ENCODE measurements at regions not wholly inside any gene's neighbourhood (a gene's known extent, or its start where the extent isn't known, plus 50 kb on each side); places are given as distances from the start of the nearest gene placed in this dataset.

- H3K9me3 Mint-ChIP-seq (ENCODE audit: insufficient read depth): no peaks in the 10 kb centered on the region
- no peaks in the 10 kb centered on the region for H3K79me2 ChIP-seq (ENCODE audit: control insufficient read depth, insufficient read depth, low read length)
- H3K4me1 Mint-ChIP-seq: no peaks in the 10 kb centered on the region
- H3K9me3 ChIP-seq (ENCODE audit: control extremely low read depth in 1 of 3, control insufficient read depth in 2 of 3, insufficient read depth in 1 of 3, low read length in 2 of 3): no peaks in the 10 kb centered on the region
- H2AFZ ChIP-seq (ENCODE audit: insufficient read depth, low read depth, low read length, poor library complexity, severe bottlenecking): no peak overlapping the region
- no peaks in the 10 kb centered on the region for H4K20me1 ChIP-seq (ENCODE audit: control insufficient read depth, insufficient read depth, low read length, poor library complexity, severe bottlenecking)
- intact Hi-C loops (cut with micrococcal nuclease): no loop called here
- ChIA-PET CTCF (no interaction called here), POLR2A (no interaction called here)
- TF ChIP-seq CTCF (IDR thresholded peaks at IDR 0.05) (no peak), EZH2 (IDR thresholded peaks at IDR 0.05; ENCODE audit: borderline replicate concordance, insufficient read depth, low read depth, low read length, poor library complexity, severe bottlenecking) (no peak)
- H3K27ac Mint-ChIP-seq: no peak overlapping the region
- no peaks in the 10 kb centered on the region for H3K27me3 ChIP-seq (replicated peaks in 1 of 4; ENCODE audit: control extremely low read depth in 1 of 4, control insufficient read depth in 3 of 4, insufficient read depth in 4 of 4, low read length in 3 of 4)
- H3K27me3 Mint-ChIP-seq: peaks cover 3% of the 10 kb centered on the region
- no peak overlapping the region for H3K4me3 ChIP-seq (ENCODE audit: control extremely low read depth in 1 of 5, extremely low read depth in 1 of 5, insufficient read depth in 1 of 5, low read depth in 2 of 5, low read length in 4 of 5)
- ATAC-seq (ENCODE audit: low read depth): no peak
- H3K4me2 ChIP-seq (replicated peaks; ENCODE audit: low read depth, low read length, poor library complexity, severe bottlenecking): no peak overlapping the region
- WGBS (ENCODE audit: insufficient coverage): no CpG with 5 or more reads among the region's 1 CpG
- H3K36me3 ChIP-seq (replicated peaks in 1 of 2; ENCODE audit: control extremely low read depth in 1 of 2, control insufficient read depth in 1 of 2, extremely low read depth in 1 of 2, insufficient read depth in 2 of 2, low read length in 1 of 2): no peaks in the 10 kb centered on the region
- H3K9ac ChIP-seq (ENCODE audit: low read length): no peak overlapping the region
- no peak overlapping the region for H3K27ac ChIP-seq (ENCODE audit: low read length in 2 of 2)
- no peak overlapping the region for H3K4me3 Mint-ChIP-seq
- no peak for DNase-seq
- H3K4me1 ChIP-seq (ENCODE audit: control insufficient read depth in 2 of 2, insufficient read depth in 2 of 2, low read length in 2 of 2): no peaks in the 10 kb centered on the region
Measured at GRCh38 chr2:223439786-223440185, 162.4 kb downstream of the SCG2 start.

DNA sequence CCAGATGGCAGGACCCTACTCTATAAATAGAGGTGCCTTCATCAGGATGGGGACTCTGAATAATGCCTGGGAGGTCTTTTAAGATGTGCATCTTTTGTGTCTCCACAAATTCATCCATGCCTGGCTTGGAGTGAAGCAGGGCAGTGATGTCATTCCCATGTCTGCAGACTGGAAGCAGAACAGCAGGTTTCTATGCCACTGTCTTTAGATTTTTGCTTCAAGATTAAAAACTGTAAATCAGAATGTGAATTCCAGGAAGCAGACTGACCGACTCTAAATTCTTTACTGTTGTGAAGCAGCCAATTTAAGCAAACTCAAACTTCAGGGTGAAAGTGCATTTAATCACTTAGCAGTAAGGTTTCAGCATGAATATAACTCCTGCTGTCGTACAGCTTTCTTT lies 159.3 kb downstream of the SCG2 start:
- no peak overlapping the region for H2AFZ ChIP-seq (ENCODE audit: insufficient read depth, low read depth, low read length, poor library complexity, severe bottlenecking)
- no peak overlapping the region for H3K4me3 Mint-ChIP-seq
- H3K27me3 Mint-ChIP-seq: peaks cover 3% of the 10 kb centered on the region
- no peaks in the 10 kb centered on the region for H3K36me3 ChIP-seq (replicated peaks in 1 of 2; ENCODE audit: control extremely low read depth in 1 of 2, control insufficient read depth in 1 of 2, extremely low read depth in 1 of 2, insufficient read depth in 2 of 2, low read length in 1 of 2)
- H3K4me1 Mint-ChIP-seq: no peaks in the 10 kb centered on the region
- H3K9me3 Mint-ChIP-seq (ENCODE audit: insufficient read depth): no peaks in the 10 kb centered on the region
- DNase-seq: no peak
- WGBS (ENCODE audit: insufficient coverage): 57% methylated on average over 1 of the region's 2 CpGs
- no peaks in the 10 kb centered on the region for H3K27me3 ChIP-seq (replicated peaks in 1 of 4; ENCODE audit: control extremely low read depth in 1 of 4, control insufficient read depth in 3 of 4, insufficient read depth in 4 of 4, low read length in 3 of 4)
- H3K9me3 ChIP-seq (ENCODE audit: control extremely low read depth in 1 of 3, control insufficient read depth in 2 of 3, insufficient read depth in 1 of 3, low read length in 2 of 3): no peaks in the 10 kb centered on the region
- no peak for ATAC-seq (ENCODE audit: low read depth)
- H3K79me2 ChIP-seq (ENCODE audit: control insufficient read depth, insufficient read depth, low read length): no peaks in the 10 kb centered on the region
- H3K4me3 ChIP-seq (ENCODE audit: control extremely low read depth in 1 of 5, extremely low read depth in 1 of 5, insufficient read depth in 1 of 5, low read depth in 2 of 5, low read length in 4 of 5): no peak overlapping the region
- H3K27ac Mint-ChIP-seq: no peak overlapping the region
- ChIA-PET POLR2A (no interaction called here), CTCF (no interaction called here)
- H3K4me1 ChIP-seq (ENCODE audit: control insufficient read depth in 2 of 2, insufficient read depth in 2 of 2, low read length in 2 of 2): no peaks in the 10 kb centered on the region
- H3K9ac ChIP-seq (ENCODE audit: low read length): no peak overlapping the region
- intact Hi-C loops (cut with micrococcal nuclease): no loop called here
- no peaks in the 10 kb centered on the region for H4K20me1 ChIP-seq (ENCODE audit: control insufficient read depth, insufficient read depth, low read length, poor library complexity, severe bottlenecking)
- no peak overlapping the region for H3K27ac ChIP-seq (ENCODE audit: low read length in 2 of 2)
- no peak overlapping the region for H3K4me2 ChIP-seq (replicated peaks; ENCODE audit: low read depth, low read length, poor library complexity, severe bottlenecking)
- TF ChIP-seq CTCF (IDR thresholded peaks at IDR 0.05): no peak
- TF ChIP-seq EZH2 (IDR thresholded peaks at IDR 0.05; ENCODE audit: borderline replicate concordance, insufficient read depth, low read depth, low read length, poor library complexity, severe bottlenecking): no peak

All from B cell (primary cell).